ENCODE measurements at regions not wholly inside any gene's neighbourhood (a gene's known extent, or its start where the extent isn't known, plus 50 kb on each side); places are given as distances from the start of the nearest gene placed in this dataset.

DNA sequence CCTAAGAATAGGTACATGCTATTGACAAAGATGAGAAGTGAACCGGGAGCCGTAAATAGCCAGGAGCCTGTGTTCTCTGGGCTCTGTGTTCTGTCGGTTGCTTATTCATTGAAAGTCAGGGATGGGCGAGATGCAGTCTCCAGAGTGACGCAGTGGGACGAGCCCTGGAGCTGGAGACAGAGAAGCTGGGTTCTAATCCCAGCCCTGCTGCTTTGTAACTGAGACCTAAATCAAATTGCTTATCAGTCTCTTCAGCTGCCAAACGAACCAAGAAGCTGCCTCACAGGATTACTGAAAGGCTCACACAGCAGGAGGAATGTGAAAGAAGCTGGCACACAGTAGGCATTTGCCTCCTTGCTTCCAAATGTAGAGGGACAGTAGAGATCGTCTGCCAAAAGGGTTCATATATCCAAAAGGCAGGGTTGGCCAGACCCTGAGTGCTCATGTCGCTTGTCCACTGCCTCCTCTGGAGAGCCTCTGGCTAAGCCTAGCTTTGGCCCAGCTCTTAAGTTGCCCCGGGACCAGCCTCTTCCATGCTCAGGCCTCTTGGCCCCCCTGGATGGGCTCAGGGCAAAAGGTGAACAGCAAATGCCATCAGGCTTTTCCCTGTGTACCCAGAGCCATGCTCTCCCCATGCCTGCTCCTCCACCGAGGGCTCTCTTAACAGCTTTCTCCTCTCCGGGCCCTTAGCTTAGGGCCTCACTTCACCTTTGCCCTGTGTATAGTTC, 134.2 kb upstream of the IPO9 start:
- Mint-ChIP-seq H3K4me3 (no peak overlapping the region), H3K27me3 (peaks cover 4% of the 10 kb centered on the region), H3K9me3 (ENCODE audit: low read depth) (no peaks in the 10 kb centered on the region), H3K4me1 (no peaks in the 10 kb centered on the region), H3K27ac (no peak overlapping the region), H3K36me3 (no peaks in the 10 kb centered on the region)
- ATAC-seq, result no peak
- CTCF ChIA-PET, result no interaction called here
- no peak for DNase-seq

DNA sequence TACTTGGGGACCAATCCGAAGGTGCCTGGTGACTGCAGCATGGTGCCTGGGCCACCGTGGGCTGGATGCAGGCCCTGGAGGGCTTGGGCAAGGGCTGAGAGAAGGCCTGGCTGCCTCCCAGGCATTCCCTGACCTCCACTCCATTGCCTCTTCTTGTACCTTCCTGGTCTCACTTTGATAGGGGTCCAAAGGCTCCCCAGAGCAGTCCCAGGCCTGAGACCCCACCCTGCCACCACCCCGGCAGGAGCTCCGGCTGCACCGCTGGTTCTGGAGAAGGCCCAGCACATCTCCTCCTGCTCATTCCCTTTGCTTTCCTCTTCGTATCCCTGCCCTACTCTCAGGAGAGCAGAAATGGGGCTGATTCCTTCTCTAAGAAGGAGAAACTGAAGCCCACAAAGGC, 133.3 kb upstream of the IPO9 start:
- no peak overlapping the region for H3K4me3 Mint-ChIP-seq
- CTCF ChIA-PET, result no interaction called here
- H3K27me3 Mint-ChIP-seq, result peaks cover 4% of the 10 kb centered on the region
- ATAC-seq (no peak), DNase-seq (no peak)
- H3K27ac Mint-ChIP-seq, result no peak overlapping the region
- no peaks in the 10 kb centered on the region for H3K36me3 Mint-ChIP-seq
- H3K9me3 Mint-ChIP-seq (ENCODE audit: low read depth), result no peaks in the 10 kb centered on the region
- no peaks in the 10 kb centered on the region for H3K4me1 Mint-ChIP-seq

- no peak for ATAC-seq
- no peak for DNase-seq
- H3K9me3 Mint-ChIP-seq (ENCODE audit: low read depth), result no peaks in the 10 kb centered on the region
- H3K4me3 Mint-ChIP-seq, result no peak overlapping the region
- H3K27me3 Mint-ChIP-seq, result peaks cover 4% of the 10 kb centered on the region
- H3K4me1 Mint-ChIP-seq, result no peaks in the 10 kb centered on the region
- CTCF ChIA-PET, result interaction anchor here (0.8 kb wide), 1 partner anchor 13 kb away, joined by 3 read pairs; no protein-coding TSS in a partner anchor
- H3K36me3 Mint-ChIP-seq, result no peaks in the 10 kb centered on the region
- no peak overlapping the region for H3K27ac Mint-ChIP-seq
Observed at GRCh38 chr1:201696217-201696761, 132.7 kb upstream of the IPO9 start.

GRCh38 chr1:201697174-201697573, 131.8 kb upstream of the IPO9 start:
- Mint-ChIP-seq H3K27ac (no peak overlapping the region), H3K9me3 (ENCODE audit: low read depth) (no peaks in the 10 kb centered on the region), H3K36me3 (no peaks in the 10 kb centered on the region), H3K4me1 (no peaks in the 10 kb centered on the region), H3K4me3 (no peak overlapping the region), H3K27me3 (peaks cover 4% of the 10 kb centered on the region)
- CTCF ChIA-PET, result interaction anchor here (0.7 to 0.8 kb wide), 2 partner anchors 12 to 197 kb away, joined by 3 read pairs; no protein-coding TSS in a partner anchor
- DNase-seq, result no peak
- no peak for ATAC-seq

DNA sequence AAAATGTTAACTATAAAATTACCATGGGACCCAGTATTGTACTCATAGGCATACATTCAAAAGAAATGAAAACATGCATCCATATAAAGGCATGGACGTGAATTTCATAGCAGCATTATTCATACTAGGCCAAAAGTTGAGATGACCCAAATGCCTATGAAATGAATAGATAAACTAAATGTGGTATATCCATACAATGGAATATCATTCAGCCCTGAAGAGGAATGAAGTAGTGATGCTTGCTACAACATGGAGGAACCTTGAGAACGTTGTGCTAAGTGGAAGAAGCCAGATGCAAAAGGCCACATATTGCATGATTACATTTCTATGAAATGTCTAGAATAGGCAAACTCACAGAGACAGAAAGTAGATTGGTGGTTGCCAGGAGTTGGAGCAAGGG, 127.1 kb upstream of the IPO9 start:
- no peak overlapping the region for H3K27ac Mint-ChIP-seq
- CTCF ChIA-PET, result interaction anchor here (4.2 to 15.5 kb wide), 2 partner anchors 90 to 142 kb away, joined by 60 to 228 read pairs; no protein-coding TSS in a partner anchor
- no peak overlapping the region for H3K4me3 Mint-ChIP-seq

GRCh38 chr1:201702936-201703335, 126.0 kb upstream of the IPO9 start:
- no peak for DNase-seq
- no peak overlapping the region for H3K4me3 Mint-ChIP-seq
- no peaks in the 10 kb centered on the region for H3K9me3 Mint-ChIP-seq (ENCODE audit: low read depth)
- CTCF ChIA-PET, result interaction anchor here (0.9 to 15.5 kb wide), 4 partner anchors 38 to 145 kb away, joined by 3 to 228 read pairs (median 32); no protein-coding TSS in a partner anchor
- H3K4me1 Mint-ChIP-seq, result no peaks in the 10 kb centered on the region
- no peaks in the 10 kb centered on the region for H3K36me3 Mint-ChIP-seq
- H3K27me3 Mint-ChIP-seq, result peaks cover 15% of the 10 kb centered on the region
- ATAC-seq, result no peak
- no peak overlapping the region for H3K27ac Mint-ChIP-seq

More for the DNA sequence above, 127.1 kb upstream of the IPO9 start:
- Mint-ChIP-seq H3K27me3 (peaks cover 9% of the 10 kb centered on the region), H3K9me3 (ENCODE audit: low read depth) (no peaks in the 10 kb centered on the region), H3K36me3 (no peaks in the 10 kb centered on the region), H3K4me1 (no peaks in the 10 kb centered on the region)
- DNase-seq (no peak), ATAC-seq (no peak)

- no peak overlapping the region for H3K4me3 Mint-ChIP-seq
- no peaks in the 10 kb centered on the region for H3K4me1 Mint-ChIP-seq
- H3K36me3 Mint-ChIP-seq, result no peaks in the 10 kb centered on the region
- CTCF ChIA-PET, result interaction anchor here (0.6 to 15.5 kb wide), 13 partner anchors 10 to 256 kb away, joined by 3 to 228 read pairs (median 3); no protein-coding TSS in a partner anchor
- no peak overlapping the region for H3K27ac Mint-ChIP-seq
- no peaks in the 10 kb centered on the region for H3K9me3 Mint-ChIP-seq (ENCODE audit: low read depth)
- DNase-seq (peak; percentile 76), ATAC-seq (peak; percentile 86)
- H3K27me3 Mint-ChIP-seq, result peaks cover 18% of the 10 kb centered on the region
Observed at GRCh38 chr1:201703621-201704438, 125.1 kb upstream of the IPO9 start.

DNA sequence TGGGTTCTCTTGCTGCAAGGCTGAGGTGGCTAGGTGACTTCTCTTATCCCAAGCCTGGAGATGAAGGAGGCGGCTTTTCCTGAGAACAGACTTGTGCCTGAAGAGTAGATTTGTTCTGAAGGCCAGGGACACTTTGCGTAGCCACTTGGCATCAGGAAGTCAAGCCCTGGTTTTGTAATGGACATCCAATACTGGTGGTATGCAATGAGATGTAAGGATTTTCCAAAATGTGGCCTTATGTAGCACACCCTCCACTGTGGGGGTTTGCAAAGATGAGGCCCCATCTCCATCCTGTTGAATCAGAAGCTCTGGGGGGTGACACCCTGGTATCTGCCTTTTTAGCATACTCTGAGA, 124.5 kb upstream of the IPO9 start:
- CTCF ChIA-PET, result interaction anchor here (0.8 to 15.5 kb wide), 11 partner anchors 9 to 257 kb away, joined by 3 to 228 read pairs (median 4); no protein-coding TSS in a partner anchor
- no peak for ATAC-seq

GRCh38 chr1:201705389-201705788, 123.6 kb upstream of the IPO9 start:
- CTCF ChIA-PET, result interaction anchor here (0.8 to 15.5 kb wide), 4 partner anchors 13 to 154 kb away, joined by 3 to 228 read pairs (median 32); no protein-coding TSS in a partner anchor
- no peak for DNase-seq
- Mint-ChIP-seq H3K4me1 (no peaks in the 10 kb centered on the region), H3K27me3 (peaks cover 14% of the 10 kb centered on the region), H3K36me3 (no peaks in the 10 kb centered on the region), H3K4me3 (no peak overlapping the region), H3K9me3 (ENCODE audit: low read depth) (no peaks in the 10 kb centered on the region), H3K27ac (no peak overlapping the region)
- no peak for ATAC-seq

More for the DNA sequence above, 124.5 kb upstream of the IPO9 start:
- no peak overlapping the region for H3K4me3 Mint-ChIP-seq
- H3K4me1 Mint-ChIP-seq, result no peaks in the 10 kb centered on the region
- H3K9me3 Mint-ChIP-seq (ENCODE audit: low read depth), result no peaks in the 10 kb centered on the region
- no peak overlapping the region for H3K27ac Mint-ChIP-seq
- peaks cover 17% of the 10 kb centered on the region for H3K27me3 Mint-ChIP-seq
- DNase-seq, result no peak
- no peaks in the 10 kb centered on the region for H3K36me3 Mint-ChIP-seq

- no peaks in the 10 kb centered on the region for H3K36me3 Mint-ChIP-seq
- no peak for ATAC-seq
- H3K27me3 Mint-ChIP-seq, result peaks cover 14% of the 10 kb centered on the region
- H3K4me1 Mint-ChIP-seq, result no peaks in the 10 kb centered on the region
- no peaks in the 10 kb centered on the region for H3K9me3 Mint-ChIP-seq (ENCODE audit: low read depth)
- H3K27ac Mint-ChIP-seq, result no peak overlapping the region
- DNase-seq, result no peak
- CTCF ChIA-PET, result interaction anchor here (1.0 to 15.5 kb wide), 4 partner anchors 86 to 154 kb away, joined by 3 to 228 read pairs (median 50); no protein-coding TSS in a partner anchor
- no peak overlapping the region for H3K4me3 Mint-ChIP-seq
Observed at GRCh38 chr1:201706109-201706508, 122.8 kb upstream of the IPO9 start.

DNA sequence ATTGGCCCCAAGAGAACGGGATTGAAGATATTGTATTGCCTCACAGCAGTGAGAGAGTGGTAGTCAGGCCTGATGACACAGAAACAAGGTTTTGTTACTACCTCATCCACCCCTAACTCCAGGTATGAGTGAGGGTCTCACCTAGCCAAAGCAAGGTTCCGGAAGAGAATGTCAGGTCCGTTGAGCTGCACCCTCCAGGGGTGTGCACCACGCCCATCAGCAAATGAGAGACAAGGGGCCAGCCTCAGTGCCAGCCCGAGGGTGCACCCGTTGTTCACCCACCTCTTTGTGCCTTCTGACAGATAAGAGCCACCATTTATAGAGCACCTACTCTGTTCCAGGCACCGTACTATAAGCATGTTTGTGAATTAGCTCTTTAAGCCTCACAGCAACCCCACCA, 121.9 kb upstream of the IPO9 start:
- ATAC-seq, result no peak
- Mint-ChIP-seq H3K36me3 (no peaks in the 10 kb centered on the region), H3K27me3 (peaks cover 14% of the 10 kb centered on the region), H3K27ac (no peak overlapping the region), H3K4me1 (no peaks in the 10 kb centered on the region), H3K9me3 (ENCODE audit: low read depth) (no peaks in the 10 kb centered on the region), H3K4me3 (no peak overlapping the region)
- CTCF ChIA-PET, result interaction anchor here (0.8 to 15.5 kb wide), 3 partner anchors 14 to 147 kb away, joined by 3 to 228 read pairs (median 40); no protein-coding TSS in a partner anchor
- DNase-seq, result no peak

DNA sequence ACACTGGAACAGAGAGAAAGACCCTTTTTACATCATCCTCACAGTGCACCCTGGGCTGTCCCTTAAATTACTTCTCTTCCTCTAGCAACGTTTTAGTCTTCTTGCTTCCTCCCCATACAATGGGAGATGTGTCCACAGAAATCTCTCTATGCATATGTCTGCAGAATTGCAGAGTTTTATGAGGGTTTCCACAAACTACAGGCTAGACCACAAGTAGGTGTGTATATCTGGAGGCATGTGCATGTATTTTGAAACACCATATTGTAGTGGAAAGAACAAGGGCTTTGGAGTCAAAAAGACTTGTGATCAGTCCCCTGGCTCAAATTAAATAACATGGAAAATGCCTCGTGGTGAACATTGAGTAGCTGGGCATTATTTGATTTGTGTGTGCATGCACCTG, 121.3 kb upstream of the IPO9 start:
- CTCF ChIA-PET, result interaction anchor here (0.8 to 15.5 kb wide), 4 partner anchors 15 to 154 kb away, joined by 3 to 228 read pairs (median 24); no protein-coding TSS in a partner anchor

GRCh38 chr1:201708085-201708512, 120.9 kb upstream of the IPO9 start:
- no peak for DNase-seq
- no peak for ATAC-seq
- H3K4me3 Mint-ChIP-seq, result no peak overlapping the region
- CTCF ChIA-PET, result interaction anchor here (1.9 to 15.5 kb wide), 4 partner anchors 84 to 188 kb away, joined by 5 to 228 read pairs (median 24); no protein-coding TSS in a partner anchor
- H3K27me3 Mint-ChIP-seq, result peaks cover 12% of the 10 kb centered on the region
- H3K36me3 Mint-ChIP-seq, result no peaks in the 10 kb centered on the region
- H3K9me3 Mint-ChIP-seq (ENCODE audit: low read depth), result no peaks in the 10 kb centered on the region
- H3K4me1 Mint-ChIP-seq, result no peaks in the 10 kb centered on the region
- H3K27ac Mint-ChIP-seq, result no peak overlapping the region

More for the DNA sequence above, 121.3 kb upstream of the IPO9 start:
- H3K27me3 Mint-ChIP-seq, result peaks cover 14% of the 10 kb centered on the region
- H3K4me3 Mint-ChIP-seq, result no peak overlapping the region
- ATAC-seq (no peak), DNase-seq (no peak)
- H3K4me1 Mint-ChIP-seq, result no peaks in the 10 kb centered on the region
- no peak overlapping the region for H3K27ac Mint-ChIP-seq
- H3K36me3 Mint-ChIP-seq, result no peaks in the 10 kb centered on the region
- no peaks in the 10 kb centered on the region for H3K9me3 Mint-ChIP-seq (ENCODE audit: low read depth)

Data from activated CD8-positive, alpha-beta memory T cell treated with anti-CD3 and anti-CD28 coated beads, Interleukin-2, amount 10 ng/mL, durations not matched to agents 7 days and 5 days (primary cell).